ENCODE measurements at regions not wholly inside any gene's neighbourhood (a gene's known extent, or its start where the extent isn't known, plus 50 kb on each side); places are given as distances from the start of the nearest gene placed in this dataset.
"Not testable (repeated sequence)": the region's sequence is repeated elsewhere in the genome, so short reads cannot be mapped to it uniquely, and the experiment has no call there.

GRCh38 chr1:78271423-78271822, 219.4 kb upstream of the PTGFR start:
- TF ChIP-seq CTCF (IDR thresholded peaks at IDR 0.05; ENCODE audit: low read depth, low read length, poor library complexity, severe bottlenecking); EZH2phosphoT487 (IDR thresholded peaks at IDR 0.05; ENCODE audit: borderline replicate concordance, low read length): not testable (repeated sequence)
